DOHH2 (cell line): ENCODE measurements at regions not wholly inside any gene's neighbourhood (a gene's known extent, or its start where the extent isn't known, plus 50 kb on each side); places are given as distances from the start of the nearest gene placed in this dataset.
"Not testable (repeated sequence)": the region's sequence is repeated elsewhere in the genome, so short reads cannot be mapped to it uniquely, and the experiment has no call there.

Experiments used
- CTCF ChIP-seq: fragments of 200-600 bp; sonication (generic); IDR thresholded peaks from one replicate; pipeline ENCODE4 v1.5.1; 2014; ENCODE audit warnings: antibody characterized with exemption, mild to moderate bottlenecking, low read depth, low read length; ENCODE audit not compliant: poor library complexity, severe bottlenecking
- EZH2phosphoT487 ChIP-seq: fragments of 200-600 bp; sonication (generic); IDR thresholded peaks from 2 replicates; pipeline ENCODE4 v1.6.1; 2017; ENCODE audit warnings: borderline replicate concordance, mild to moderate bottlenecking, antibody characterized with exemption, low read length, moderate library complexity, mixed read lengths

- not testable (repeated sequence) for TF ChIP-seq CTCF, EZH2phosphoT487
Measured at GRCh38 chr18:1033092-1033491, 128.4 kb downstream of the ADCYAP1 start.
